HL-60 (cell line): ENCODE measurements at regions not wholly inside any gene's neighbourhood (a gene's known extent, or its start where the extent isn't known, plus 50 kb on each side); places are given as distances from the start of the nearest gene placed in this dataset.

Source experiments
- DNase-seq, 2 experiments: peaks; one replicate each; pipeline ENCODE4 v3.0.0-alpha.2; 2010 to 2020; ENCODE audit warnings: low read depth in 1 of 2, low spot score in 1 of 2
- H3K27ac ChIP-seq: fragments of 250-450 bp; sonication (Bioruptor Pico); replicated peaks from 2 replicates; pipeline ENCODE4 v1.5.1; 2020; ENCODE audit warnings: mild to moderate bottlenecking, moderate library complexity
- H3K27me3 ChIP-seq: fragments of 250-450 bp; sonication (Bioruptor Pico); 2 replicates; pipeline ENCODE4 v1.5.1; 2021; ENCODE audit warnings: mild to moderate bottlenecking, moderate library complexity; ENCODE audit not compliant: insufficient read depth, poor library complexity, severe bottlenecking
- H3K4me3 ChIP-seq: replicated peaks from 2 replicates; pipeline ENCODE4 v1.5.1; 2011; ENCODE audit warnings: mild to moderate bottlenecking, control low read depth, low read length; ENCODE audit not compliant: insufficient read depth
- GABPA ChIP-seq: IDR thresholded peaks from 2 replicates; pipeline ENCODE4 v1.6.1; 2012; ENCODE audit warnings: low read depth
- POLR2AphosphoS5 ChIP-seq: IDR thresholded peaks from 2 replicates; pipeline ENCODE4 v1.6.1; 2012; ENCODE audit warnings: low read depth
- SPI1 ChIP-seq: IDR thresholded peaks from 2 replicates; pipeline ENCODE4 v1.6.1; 2012; ENCODE audit warnings: low read depth, mild to moderate bottlenecking, borderline replicate concordance
- TF ChIP-seq, protein P1 (sequence below): IDR thresholded peaks from one replicate; pipeline ENCODE4 v1.5.1; 2011; ENCODE audit warnings: low read length, control low read depth, inconsistent platforms; ENCODE audit not compliant: insufficient read depth
- TF ChIP-seq, protein P2 (sequence below): IDR thresholded peaks from 2 replicates; pipeline ENCODE4 v1.6.1; 2012; ENCODE audit warnings: low read depth; ENCODE audit not compliant: insufficient replicate concordance

DNA sequence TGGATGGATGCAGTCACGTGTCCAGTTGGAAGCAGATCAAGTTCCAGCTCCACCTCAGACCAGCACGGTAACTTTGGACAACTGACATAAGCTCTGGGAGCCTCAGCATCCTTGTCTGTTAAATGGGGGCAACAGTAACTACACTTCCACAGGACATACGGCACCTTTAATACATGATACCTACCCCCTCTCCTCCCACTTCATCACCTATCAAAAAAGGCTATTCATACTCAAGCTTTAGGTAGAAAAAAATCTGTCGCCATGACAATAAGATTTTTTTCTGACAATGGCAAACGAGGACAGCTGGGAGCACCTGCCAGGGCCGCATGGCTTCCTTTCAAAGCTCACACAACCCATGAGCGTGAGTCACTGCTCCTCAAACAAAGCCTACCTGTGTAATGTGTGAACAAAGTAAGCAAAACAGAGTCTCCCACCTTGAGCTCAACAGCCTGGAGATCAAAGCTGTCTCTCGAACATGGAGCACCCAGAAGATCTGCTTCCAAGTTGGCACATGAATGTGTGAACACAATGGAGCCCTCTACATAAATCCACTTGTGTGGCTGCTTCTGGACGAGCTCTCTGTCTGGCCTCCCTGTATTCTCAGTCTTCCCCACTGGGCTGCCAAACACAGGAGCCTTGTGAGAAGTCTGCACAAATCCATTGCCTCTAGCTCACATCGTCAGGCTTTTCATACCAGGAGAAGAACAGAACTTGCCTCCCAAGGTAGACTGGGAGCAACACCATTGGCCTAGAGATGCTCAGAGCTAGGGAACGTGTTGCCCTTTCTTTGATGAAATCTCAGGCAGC is 459.7 kb downstream of the SOX9 start:
- DNase-seq = no peak
- Histone ChIP-seq H3K4me3 (no peak overlapping the region), H3K27me3 (no peaks in the 10 kb centered on the region), H3K27ac (no peak overlapping the region)
- TF ChIP-seq, protein P1, sequence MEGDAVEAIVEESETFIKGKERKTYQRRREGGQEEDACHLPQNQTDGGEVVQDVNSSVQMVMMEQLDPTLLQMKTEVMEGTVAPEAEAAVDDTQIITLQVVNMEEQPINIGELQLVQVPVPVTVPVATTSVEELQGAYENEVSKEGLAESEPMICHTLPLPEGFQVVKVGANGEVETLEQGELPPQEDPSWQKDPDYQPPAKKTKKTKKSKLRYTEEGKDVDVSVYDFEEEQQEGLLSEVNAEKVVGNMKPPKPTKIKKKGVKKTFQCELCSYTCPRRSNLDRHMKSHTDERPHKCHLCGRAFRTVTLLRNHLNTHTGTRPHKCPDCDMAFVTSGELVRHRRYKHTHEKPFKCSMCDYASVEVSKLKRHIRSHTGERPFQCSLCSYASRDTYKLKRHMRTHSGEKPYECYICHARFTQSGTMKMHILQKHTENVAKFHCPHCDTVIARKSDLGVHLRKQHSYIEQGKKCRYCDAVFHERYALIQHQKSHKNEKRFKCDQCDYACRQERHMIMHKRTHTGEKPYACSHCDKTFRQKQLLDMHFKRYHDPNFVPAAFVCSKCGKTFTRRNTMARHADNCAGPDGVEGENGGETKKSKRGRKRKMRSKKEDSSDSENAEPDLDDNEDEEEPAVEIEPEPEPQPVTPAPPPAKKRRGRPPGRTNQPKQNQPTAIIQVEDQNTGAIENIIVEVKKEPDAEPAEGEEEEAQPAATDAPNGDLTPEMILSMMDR = no peak
- no peak for TF ChIP-seq GABPA
- TF ChIP-seq, protein P2, sequence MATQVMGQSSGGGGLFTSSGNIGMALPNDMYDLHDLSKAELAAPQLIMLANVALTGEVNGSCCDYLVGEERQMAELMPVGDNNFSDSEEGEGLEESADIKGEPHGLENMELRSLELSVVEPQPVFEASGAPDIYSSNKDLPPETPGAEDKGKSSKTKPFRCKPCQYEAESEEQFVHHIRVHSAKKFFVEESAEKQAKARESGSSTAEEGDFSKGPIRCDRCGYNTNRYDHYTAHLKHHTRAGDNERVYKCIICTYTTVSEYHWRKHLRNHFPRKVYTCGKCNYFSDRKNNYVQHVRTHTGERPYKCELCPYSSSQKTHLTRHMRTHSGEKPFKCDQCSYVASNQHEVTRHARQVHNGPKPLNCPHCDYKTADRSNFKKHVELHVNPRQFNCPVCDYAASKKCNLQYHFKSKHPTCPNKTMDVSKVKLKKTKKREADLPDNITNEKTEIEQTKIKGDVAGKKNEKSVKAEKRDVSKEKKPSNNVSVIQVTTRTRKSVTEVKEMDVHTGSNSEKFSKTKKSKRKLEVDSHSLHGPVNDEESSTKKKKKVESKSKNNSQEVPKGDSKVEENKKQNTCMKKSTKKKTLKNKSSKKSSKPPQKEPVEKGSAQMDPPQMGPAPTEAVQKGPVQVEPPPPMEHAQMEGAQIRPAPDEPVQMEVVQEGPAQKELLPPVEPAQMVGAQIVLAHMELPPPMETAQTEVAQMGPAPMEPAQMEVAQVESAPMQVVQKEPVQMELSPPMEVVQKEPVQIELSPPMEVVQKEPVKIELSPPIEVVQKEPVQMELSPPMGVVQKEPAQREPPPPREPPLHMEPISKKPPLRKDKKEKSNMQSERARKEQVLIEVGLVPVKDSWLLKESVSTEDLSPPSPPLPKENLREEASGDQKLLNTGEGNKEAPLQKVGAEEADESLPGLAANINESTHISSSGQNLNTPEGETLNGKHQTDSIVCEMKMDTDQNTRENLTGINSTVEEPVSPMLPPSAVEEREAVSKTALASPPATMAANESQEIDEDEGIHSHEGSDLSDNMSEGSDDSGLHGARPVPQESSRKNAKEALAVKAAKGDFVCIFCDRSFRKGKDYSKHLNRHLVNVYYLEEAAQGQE = no peak
- TF ChIP-seq SPI1 = no peak
- no peak for TF ChIP-seq POLR2AphosphoS5

DNA sequence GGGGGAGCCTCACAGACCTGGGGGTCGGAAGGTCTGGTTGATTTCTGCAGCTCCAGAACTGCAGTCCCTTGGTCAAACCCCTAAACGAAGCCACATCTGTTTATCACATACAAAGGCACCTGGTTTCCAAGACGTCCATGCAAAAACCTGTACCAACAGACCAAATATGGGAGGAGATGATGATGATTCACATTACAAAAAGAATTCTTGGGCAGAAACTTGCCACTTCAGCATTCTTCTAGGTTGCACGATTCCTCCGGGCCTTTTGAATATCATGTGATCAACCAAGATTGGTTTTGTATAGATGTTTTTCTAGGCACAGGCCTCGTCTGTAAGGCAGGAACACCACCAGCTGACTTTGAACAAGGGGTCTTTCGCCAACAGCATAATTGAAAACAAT is 466.3 kb downstream of the SOX9 start:
- TF ChIP-seq POLR2AphosphoS5 (no peak), GABPA (no peak), SPI1 (no peak)
- TF ChIP-seq, protein P1 = no peak
- TF ChIP-seq, protein P2 = no peak
- no peak for DNase-seq
- Histone ChIP-seq H3K27ac (no peak overlapping the region), H3K4me3 (no peak overlapping the region), H3K27me3 (peaks cover 22% of the 10 kb centered on the region)

DNA sequence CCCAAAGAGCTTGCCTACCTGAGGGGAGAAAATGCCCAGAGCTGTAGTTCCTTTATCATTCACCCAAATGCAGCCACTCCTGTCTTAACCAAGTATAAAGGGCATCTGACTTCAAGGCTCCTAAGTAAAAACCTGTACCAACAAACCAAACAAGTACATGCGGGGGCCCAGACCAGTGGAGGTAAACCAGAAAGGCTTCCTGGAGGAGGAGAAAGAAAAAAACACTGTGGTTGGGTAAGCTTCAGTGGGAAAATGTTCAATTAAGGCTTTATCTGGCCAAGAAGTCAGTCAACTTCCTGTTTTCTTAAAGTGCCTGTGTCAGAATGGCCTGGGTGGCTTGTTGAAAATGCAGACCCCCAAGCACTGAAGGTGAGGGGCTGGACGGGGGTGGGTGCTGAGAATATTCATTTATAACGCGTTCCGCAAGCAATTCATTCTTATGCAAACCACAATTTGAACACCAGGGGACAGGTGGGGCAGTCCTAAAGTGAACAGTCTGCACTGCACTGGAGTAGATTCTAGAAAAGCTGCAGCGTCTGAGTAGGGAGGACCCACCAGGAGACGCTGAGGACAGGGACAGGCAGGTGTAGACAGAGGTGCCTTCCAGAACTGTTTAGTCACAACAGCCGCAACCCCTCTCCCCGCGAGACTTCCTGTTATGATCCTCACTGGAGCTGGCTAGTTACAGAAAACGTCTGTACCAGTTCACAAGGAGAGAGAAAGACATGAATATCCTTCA is 467.1 kb downstream of the SOX9 start:
- peak in 1 of 2 experiments; percentile 25 for DNase-seq
- Histone ChIP-seq H3K27ac (no peak overlapping the region), H3K27me3 (peaks cover 30% of the 10 kb centered on the region), H3K4me3 (no peak overlapping the region)
- TF ChIP-seq POLR2AphosphoS5 (no peak), GABPA (no peak), SPI1 (no peak)
- TF ChIP-seq, protein P1 = no peak
- TF ChIP-seq, protein P2 = no peak
